NCI-H2196 (cell line): ENCODE measurements at regions not wholly inside any gene's neighbourhood (a gene's known extent, or its start where the extent isn't known, plus 50 kb on each side); places are given as distances from the start of the nearest gene placed in this dataset.
"Not testable (repeated sequence)": the region's sequence is repeated elsewhere in the genome, so short reads cannot be mapped to it uniquely, and the experiment has no call there.

Experiments used
- DNase-seq: peaks from one replicate; lab custom pipeline; 2025; ENCODE audit not compliant: unreplicated experiment; lab: John Stamatoyannopoulos, UW

DNA sequence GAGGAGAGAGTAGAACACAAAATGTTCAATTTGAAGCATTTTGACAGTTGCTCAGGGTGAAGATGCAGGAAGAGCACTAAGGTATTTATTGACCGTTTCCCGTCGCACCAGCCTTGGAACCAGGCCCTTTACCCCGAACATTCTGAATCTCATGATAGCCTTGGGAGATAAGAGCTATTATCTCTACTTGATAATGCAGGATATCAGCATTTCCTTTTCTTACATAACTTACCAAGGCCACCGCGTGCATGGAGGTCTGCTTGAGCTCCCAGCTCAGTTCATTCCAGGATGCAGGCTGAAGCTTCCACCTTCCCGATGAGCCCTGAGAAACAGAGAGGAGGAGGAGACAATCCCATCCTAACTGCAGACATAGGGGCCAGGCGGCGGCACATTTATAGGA lies 324.2 kb upstream of the COBL start:
- no peak for DNase-seq

DNA sequence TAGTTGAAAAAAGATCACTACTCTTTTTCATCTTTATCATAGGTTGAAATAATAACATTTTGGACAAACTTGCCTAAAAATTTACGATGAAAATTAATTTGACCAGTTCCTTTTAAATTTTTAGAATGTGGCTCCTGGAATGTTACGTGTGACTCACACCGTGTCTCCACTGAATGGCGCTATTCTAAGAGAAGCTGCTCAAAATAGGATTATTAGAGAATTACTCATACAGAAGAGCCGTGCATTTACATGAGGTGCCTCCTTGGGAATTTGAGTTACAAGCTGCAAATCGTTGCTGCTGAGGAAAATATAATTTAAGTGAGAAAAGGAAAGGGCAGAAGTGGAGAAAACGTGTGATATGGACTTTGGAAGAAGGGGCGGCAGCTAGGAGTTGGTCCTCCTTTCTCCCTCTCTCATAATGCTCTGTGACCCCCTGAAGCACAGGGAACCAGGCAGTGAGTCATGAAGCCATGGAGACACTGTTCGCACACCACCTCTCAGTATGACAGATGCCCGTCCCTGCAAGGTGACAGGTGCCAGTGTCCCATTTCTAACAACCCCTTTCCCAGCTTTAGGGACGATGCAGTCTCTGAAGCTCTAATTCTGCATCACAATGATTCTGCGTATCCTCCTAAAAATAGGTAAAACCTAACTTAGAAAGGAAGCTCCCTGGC lies 323.2 kb upstream of the COBL start:
- DNase-seq, result no peak

DNA sequence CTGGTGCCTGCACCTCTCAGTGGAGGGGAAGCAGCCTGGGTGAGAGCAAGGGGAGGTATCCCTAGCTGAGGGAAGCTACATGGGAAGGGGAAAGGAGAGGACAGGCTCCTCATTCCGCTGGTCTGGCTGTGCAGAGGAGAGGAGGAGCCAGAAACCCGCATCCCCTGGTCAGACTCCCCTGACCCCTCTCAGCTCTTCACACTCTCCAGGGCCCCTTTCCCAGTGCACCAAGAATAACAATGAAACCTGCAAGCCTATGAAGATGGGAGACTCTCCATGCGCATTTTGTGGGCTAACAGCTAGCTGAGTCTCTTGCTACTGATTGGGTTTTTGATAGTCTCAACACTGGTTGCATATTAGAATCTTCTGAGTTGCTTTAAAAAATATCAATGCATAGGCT lies 319.9 kb upstream of the COBL start:
- DNase-seq, result no peak

DNA sequence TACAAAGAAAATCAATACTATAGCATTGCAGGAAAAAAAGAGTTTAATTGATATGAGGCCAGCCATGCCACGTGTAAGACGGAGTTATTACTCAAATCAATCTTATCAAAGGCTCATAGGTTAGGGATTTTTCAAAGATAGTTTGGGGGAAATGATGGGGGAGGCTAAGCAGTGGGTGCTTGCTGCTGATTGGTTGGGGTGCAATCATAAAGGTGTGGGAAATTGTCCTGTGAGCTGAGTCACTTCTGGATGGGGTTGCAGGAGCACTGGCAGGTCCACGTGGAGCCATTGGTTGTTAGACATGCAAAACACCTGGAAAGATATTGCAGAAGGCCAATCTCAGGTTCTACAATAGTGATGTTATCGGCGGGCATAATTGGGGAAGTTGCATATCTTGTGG lies 319.2 kb upstream of the COBL start:
- DNase-seq, result no peak

DNA sequence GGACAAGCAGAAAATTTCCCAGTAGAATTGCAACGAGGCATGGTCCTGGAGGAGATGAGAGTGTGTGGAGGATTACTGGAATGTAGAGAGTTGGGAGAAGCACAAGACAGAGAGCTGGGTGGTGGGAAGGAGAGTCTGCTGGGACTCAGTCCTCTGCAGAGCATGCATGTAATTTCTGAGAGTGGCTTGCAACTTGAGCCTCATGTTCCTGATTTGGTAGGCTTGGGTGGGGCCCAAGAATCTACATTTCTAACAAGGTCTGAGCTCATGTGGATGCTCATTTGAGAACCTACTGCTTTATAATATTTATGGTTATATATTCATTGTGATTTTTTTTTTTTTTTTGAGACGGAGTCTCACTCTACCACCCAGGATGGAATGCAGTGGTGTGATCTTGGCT lies 317.9 kb upstream of the COBL start:
- DNase-seq, result no peak

DNA sequence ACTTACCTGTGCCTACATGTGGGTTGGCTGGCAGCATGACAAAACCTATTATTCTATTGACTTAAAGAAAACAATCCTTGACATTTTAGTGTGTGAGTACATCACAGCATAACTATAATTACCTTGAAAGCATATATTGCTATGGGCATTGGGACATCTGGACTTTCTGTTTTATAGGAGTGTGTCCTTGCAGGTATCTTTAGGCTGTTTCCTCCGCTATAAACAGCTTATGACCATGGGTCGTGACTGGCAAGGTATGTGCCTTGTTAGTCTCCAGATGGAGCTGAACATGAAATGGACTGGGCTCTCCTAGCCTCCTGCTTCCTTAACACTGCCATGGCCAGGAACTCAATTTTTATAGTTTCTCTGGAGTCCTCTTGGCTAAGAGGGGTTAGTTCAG lies 317.4 kb upstream of the COBL start:
- no peak for DNase-seq

DNA sequence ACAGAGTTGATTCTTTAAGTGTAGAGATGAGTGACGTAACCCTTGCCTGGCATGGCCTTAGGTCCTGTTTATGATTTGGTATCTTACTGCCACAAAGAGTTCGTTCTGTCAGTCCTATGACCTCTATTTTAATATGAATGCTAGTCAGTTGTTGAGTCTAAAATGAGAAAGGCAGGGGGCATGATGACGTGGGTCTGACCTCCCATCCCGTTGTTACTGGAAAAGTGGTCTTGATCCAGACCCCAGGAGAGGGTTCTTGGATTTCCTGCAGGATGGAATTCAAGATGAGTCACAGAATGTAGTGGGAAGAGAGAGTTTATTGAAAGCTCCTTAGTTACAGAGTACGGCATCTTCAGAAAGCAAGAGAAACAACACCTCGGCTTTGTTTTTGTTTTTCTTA lies 317.0 kb upstream of the COBL start:
- no peak for DNase-seq

DNA sequence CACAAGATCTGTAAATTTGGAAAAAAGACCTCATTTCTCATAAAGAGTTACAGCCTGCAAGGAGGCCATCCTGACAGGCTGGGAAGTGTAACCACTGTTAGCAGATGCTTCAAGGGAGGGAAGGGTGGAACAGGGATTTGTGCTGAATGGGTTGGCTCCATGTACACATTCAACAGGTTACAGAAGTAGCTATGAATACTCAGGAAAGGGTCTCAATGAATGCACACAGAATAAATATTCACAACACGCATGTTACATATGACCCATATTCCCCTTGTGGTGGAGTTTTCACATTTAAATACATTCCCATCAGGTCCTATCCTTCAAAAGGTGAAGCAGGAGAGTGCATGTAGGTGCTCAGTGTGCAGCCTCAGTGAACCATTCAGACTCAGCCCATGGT lies 316.4 kb upstream of the COBL start:
- DNase-seq, result no peak

DNA sequence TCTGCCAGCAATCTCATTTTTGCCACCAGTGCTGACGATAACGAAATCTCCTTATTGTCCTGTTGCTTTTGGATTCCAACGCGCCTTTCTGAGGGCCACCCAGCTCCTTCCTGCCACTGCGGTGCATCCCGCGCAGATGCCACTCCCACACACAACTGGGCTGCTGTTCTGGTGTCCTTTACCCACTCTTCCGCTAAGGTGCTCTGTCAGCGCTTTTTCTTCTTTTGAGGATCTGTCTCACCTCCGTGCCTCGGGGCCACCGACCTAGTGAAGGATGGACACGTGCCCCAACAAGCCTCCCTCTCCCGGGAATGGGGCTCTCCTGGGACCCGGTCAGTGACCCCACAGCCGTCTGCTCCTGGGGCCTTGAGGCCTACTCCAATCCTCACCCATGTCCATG lies 314.3 kb upstream of the COBL start:
- no peak for DNase-seq

DNA sequence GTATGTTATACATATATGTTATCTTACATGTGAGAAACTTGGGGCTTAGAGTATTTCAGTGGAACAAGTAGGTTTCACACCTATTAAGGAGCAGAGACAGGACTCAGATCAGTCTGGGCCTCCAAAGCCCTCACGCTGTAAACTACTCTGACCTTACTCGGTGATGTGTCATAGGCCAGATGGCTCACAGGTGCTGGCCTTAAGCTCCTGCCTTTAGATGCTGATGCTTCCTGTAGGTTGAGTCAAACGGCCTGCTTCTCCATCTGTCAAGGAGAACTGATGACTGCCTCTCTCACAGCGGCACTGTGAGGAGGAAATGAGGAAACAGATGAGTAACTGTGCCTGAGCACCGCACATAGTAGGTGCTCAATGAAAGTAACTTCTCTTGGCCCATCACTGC lies 312.6 kb upstream of the COBL start:
- DNase-seq, result no peak

DNA sequence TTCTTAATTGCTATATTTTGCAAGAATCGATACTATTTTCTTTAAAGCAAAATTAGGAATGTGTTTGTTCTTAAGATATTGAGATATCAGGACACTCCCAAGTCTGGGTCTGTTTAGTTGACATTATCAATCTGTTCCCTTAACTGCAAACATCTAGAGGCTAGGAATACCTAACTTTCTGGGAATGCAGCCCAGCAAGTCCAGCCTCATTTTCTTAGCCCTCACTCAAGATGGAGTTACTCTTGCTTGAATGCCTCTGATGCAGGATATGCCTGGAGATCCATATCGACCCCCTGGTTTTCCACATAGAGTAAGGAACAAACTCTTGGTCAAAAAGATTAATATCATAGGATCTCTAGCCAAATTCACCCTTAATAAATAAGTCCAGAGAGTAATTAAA lies 305.3 kb upstream of the COBL start:
- DNase-seq, result no peak

DNA sequence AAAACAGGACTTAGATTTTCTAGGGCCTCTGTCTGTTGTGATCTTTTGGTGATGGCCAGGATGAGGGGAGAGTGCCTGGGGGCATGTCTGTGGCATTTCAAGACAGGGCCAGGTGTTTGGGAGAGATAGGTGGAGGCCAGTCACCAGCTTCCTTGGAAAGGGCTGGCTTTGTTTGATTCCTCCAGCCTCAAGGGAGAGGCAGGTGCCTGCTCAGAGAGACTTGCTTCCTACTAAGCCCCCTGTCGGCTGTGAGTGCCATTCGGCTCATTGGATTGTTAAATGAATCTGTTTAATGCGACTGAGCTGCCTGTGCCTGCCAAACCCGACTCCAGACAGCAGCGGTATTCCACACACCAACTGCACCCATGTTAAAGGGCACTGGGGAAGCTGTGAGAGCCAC lies 304.1 kb upstream of the COBL start:
- no peak for DNase-seq

DNA sequence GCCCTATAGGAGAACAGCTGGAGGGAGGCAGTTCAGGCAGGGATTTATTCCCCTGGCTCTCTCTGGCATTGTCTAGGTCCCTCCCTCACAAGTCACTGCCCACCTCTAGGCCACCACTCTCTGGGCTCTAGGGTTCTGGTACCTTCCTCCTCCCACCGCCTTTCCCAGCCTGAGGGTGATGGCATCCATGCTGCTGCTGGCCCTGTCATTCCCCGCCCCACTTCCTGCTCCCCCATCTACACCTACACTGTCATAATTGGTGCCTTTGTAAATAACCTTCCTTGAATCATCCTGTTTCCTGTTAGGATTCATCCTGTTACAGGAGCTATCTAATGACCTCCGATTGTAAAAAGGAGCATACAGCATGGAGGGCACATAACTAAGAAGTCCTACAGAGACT lies 303.3 kb upstream of the COBL start:
- no peak for DNase-seq

DNA sequence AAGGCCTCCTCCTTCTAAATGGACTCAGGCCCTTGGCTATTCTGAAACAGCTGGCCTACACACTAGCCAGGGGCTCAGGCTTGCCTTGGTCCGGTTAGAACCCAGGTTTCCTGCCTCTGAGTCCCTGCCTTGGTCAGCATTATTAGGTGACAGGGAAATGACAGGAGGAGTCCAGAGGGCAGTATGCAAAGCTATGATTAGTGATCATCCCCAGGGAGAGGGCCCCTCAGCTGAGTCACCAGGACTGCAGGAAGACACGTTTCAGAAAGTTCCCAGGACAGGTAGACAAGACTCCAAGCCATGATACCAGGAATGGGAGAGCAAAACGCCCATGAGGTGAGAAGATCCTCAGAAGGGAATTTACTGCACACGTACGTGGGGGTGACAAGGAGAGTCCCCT lies 301.1 kb upstream of the COBL start:
- no peak for DNase-seq

DNA sequence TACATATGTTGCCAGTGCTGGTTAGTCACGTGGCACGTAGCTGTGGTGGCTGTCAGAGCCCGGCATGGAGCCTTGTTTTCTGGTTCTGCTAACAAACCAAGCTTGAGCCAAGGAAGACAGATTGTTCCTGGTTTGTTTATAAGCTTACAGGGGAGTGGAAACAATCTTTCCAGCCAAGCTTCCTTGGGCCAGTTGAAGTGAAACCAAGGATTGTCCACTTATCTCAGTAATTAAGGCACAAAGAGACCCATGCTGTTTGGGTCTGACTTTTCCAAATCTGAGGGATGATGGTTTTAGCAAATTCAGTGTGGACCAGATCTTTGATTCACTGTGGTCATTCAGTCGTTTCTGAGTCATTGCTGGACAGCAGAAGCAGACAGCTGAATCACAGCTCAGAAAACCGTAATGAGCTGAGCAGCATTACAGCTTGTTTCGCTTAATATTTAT lies 297.3 kb upstream of the COBL start:
- no peak for DNase-seq

DNA sequence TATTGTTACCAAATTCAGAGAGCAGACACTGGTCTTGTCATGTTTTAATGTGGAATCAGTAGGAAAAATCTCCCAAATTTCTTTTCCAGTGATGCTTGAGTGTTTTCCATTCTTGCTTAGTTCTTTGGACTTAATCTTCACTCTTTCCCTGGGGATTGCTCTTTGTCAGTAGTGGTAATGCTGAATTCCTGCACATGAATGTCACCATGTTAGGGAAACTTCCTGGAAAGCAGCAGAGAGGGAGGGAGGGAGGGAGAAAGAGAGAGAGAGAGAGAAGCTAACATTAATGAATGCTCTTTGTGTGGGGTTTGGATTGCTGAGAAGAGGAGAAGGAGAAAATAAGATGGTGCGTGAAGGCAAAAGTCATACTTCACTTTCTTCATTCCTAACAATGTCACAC lies 295.3 kb upstream of the COBL start:
- no peak for DNase-seq

DNA sequence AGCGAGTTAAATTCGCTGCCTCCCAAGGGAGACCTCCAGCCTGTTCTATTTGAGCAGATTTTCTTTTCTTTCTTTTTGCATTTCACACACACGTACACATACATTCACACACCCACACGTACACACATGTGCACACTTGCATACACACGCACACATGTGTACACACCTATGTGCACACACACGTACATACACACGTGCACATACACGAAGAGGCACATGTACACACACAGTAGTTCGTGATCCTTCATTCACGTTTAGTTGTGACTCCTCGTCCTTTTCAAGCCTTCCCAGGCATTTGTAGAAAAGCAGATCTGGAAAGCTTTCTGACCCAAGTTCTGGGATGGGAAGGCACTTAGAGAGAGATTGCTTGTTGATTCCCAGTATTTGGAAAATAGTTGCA lies 290.8 kb upstream of the COBL start:
- no peak for DNase-seq

DNA sequence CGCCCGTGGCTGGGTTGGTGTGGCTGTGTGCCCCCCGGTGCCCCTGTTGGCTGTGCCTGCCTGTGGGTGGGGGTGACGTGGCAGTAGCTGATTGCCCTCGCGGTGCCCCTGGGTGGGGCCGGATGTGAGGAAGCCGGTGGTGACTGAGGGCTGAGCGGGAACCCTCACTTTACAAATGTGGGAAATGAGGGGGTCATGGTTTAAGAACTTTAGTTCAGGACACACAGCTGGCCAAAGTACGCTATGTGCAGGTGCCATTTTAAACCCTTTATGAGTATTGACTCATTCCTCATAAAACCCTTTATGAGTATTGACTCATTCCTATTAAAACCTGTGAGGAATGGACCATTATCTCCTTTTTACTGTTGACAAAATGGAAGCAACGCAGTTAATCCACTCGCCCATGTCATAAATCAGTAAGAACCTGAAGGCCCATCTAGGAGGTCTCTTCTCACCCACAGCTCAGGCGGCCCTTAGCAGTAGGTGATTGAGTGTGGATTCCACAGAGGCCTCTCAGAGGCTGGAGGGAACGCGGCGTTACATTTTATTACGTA lies 290.1 kb upstream of the COBL start:
- no peak for DNase-seq

DNA sequence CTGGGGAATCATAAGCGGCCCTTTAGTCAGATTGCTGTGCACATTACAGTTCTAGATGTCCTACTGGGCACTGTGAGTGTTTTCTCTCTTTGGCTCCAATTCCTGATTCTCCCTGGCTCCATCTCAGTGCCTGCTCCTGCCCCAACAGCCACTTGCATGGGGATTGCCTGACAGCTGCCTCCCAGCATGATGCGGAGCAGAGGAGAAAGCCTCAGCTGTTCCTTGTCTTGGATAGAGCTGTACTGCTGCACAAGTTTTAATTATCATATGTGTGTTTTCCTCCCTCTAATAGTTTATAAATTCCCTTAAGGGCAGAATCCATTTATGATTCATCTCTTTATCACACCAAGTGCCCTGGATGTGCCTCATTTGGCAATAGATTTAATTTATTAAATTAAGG lies 285.8 kb upstream of the COBL start:
- DNase-seq, result no peak

DNA sequence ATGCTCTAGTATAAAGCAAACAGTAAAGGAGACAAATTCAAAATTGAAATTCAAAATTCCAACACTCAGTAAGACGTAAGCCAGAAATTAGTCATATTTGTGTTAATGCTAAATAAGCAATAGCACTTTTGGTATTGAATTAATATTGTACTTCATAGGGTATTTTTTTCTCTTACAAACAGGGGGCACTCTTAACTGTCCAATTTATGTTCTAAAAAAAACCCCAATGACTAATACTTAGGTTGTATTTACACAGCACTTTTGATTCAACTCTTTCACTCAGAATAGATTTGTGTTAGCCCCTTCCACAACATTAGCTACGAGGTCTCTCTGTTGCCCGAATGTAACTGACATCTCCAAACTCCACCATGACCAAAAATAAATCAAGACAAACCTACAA lies 284.9 kb upstream of the COBL start:
- no peak for DNase-seq

DNA sequence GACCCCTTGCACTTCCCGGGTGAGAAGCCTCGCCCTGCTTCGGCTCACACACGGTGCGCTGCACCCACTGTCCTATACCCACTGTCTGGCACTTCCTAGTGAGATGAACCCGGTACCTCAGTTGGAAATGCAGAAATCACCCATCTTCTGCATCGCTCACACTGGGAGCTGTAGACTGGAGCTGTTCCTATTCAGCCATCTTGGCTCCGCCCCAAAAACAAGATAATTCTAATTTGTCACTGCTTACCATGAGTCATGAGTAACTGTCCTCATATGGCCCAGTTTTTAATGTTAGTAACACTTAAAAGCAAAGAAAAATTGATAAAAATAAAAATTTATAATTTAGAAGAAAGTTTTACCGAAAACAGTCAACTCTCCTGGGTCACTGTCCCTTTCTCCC lies 283.3 kb upstream of the COBL start:
- DNase-seq, result not testable (repeated sequence)

DNA sequence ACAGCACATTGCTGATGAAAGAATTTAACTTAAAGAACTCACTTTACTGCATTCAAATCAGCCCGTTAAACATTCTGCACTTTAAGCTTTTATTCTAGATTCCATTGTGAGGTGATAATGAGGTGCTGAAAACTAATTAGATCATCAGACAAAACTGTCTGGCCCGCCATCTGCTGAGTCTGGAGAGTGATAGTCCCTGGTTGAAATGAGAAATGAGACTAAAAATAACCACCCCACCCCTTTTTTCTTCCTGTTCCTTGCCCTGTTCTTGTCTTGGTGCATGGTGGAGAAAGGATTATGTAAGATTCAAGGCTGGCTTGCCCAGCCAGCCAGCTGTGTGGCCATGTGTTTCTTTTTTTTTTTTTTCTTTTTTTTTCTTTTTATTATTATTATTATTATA lies 277.0 kb upstream of the COBL start:
- no peak for DNase-seq

DNA sequence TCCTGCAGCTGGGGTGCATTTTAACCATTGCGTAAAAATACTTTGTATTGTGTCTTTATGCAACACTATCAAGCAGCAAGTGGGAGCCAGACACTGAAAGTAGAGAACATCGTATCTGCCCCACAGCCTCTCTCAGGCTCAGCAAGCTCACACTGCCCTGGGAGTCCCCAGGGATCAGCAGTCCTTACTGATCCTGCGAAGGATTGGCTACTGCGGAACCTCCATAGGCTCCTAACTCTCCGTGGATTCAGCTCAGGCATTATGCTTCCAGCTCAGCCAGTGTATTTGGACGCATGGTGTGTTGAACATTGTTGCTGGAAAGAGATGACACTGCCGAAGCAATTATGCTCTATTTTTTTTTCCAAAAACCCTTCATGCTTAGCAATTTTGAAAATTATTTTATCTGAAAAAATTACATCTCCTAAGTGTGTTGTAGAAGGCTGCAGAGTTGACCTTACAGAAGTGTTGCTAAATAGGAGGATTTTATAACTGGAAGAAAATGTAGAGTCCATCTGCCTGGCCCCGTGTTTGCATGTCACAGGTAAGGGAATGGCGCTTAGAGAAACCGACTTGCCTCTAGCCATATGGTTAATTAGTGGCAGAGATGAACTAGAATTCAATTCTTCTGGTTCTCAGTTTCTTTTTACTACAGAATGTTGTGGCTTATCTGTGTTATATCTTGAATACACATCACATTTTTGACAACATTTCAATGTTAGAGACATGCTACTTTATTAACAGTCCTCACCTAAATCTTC lies 276.4 kb upstream of the COBL start:
- DNase-seq, result no peak
